ENCODE measurements at regions not wholly inside any gene's neighbourhood (a gene's known extent, or its start where the extent isn't known, plus 50 kb on each side); places are given as distances from the start of the nearest gene placed in this dataset.
"Not testable (repeated sequence)": the region's sequence is repeated elsewhere in the genome, so short reads cannot be mapped to it uniquely, and the experiment has no call there.

DNA sequence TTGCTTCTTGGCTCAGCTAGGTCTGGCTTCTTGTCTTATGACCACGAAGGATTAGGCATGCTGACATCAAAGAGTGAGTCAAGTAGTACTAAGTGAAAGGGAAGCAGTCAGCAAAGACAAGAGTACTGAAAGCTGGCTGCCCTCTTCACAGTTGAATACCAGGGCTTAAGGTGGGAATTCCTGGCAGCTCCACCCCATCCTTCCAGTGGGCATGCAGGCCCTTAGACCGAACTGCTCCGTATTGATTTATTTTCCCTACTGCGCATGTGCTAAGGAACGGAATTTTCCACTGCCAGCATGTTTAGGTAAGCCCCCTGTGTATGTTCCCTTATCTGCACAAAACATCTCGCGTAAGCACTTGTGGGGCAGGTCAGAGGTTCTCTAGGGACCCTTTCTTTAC, 2320.1 kb downstream of the ARAP2 start:
- DNase-seq, result no peak

DNA sequence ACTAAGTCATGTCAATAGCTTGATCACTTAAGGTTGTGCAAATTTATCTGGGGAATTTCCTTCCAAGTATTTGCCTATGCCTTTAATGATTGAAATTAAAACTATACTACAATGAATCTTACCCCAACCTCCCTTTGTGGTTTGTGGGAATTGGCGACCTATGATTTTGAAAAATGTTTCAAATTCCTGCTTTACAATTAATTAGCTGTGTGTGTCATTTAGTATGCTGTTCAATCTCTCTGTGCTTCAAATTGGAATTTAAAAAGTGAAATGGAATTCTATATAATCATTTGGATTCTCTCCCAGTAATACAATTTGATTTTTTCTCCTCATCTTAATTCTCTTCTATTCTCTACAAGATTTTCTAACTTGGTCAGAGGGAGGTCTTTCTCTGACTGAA, 2319.5 kb downstream of the ARAP2 start:
- DNase-seq, result no peak

DNA sequence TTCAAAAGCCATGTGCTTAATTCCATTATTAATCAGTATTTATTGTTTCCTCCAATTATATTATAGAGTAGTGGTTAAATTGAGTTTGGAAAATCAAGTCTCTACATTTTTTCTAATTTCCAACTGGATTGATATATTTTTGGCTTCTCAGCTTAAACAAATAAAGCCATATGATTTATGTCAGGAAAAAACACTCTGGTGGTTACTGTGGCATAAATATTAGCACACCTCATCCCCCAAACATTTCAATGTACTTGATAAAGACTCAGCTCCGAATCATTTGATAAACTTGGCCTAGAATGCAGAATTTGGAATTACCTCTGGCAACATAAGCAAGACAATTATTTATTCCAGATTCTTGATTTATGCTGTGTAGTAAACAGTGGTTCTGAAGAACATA, 2313.8 kb downstream of the ARAP2 start:
- no peak for DNase-seq

DNA sequence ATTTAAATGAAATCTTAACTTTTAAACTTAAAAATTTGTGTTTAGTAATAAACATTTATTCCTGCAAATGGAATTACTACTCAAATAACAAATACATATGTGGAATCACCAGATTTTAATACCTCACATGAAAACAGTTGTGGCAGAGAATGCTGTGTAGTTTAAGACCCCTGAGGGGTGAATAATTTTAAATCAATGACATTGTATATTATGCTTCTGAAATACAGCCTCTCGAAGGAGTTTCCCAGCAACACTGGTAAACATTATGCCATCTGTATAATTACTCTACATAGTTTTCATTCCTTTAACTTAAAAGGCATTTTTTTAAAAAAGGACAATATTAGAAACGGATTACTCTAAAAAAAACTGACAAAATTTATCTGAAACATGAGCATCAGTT, 2313.3 kb downstream of the ARAP2 start:
- no peak for DNase-seq

DNA sequence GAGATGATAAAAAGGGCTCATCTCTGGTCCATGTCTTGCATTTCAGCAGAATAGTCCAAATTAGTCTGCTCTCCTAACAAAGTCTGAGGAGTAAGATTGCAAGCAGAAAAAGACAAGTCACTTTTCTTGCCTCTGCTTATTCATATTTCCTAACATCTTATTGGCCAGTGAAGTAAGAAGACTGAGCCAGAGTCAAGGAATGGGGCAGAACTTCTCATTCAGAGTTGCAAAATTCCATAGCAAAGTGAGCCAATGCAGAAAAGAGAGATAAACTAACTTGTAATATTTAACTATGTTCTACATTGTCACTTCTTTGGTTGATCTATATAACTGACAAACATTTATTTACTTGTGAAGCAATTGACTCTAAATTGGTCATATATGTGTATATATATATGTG, 2304.0 kb downstream of the ARAP2 start:
- DNase-seq, result no peak

DNA sequence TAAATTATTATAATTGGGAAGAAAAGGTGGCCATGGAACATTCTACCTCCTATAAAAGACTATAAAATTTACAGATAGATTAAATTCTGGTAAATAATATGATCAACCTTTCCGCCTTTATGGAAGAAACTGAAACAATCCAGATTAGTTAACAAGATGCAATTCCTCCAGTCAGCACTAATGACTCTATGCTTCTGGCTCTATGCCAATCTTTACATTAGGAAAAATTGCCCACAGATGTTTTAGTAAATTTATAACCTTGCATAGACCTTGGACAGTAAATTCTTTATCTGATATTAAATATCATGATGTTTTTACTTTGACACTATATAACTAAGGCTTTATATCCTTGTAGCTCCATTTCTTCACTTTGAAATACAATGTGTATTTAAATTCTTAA, 2302.5 kb downstream of the ARAP2 start:
- no peak for DNase-seq

DNA sequence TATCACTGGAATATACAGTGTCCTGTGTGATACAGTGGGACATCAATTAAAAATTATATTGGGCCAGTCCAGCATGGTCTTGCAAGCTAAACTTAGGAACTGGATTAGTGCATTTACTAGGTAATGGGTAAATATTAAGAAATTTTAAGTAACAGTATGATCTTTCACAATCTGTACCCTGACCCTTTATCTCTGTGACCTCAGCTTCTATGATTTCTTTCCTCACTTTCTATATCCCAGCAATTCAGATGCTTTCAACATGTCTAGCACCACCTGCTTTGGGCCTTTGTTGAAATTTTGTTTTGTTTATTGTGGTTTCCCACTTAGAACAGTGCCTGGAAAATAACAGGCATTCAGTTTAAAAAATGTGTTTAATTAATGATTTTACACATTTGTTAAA, 2295.4 kb downstream of the ARAP2 start:
- DNase-seq, result no peak

DNA sequence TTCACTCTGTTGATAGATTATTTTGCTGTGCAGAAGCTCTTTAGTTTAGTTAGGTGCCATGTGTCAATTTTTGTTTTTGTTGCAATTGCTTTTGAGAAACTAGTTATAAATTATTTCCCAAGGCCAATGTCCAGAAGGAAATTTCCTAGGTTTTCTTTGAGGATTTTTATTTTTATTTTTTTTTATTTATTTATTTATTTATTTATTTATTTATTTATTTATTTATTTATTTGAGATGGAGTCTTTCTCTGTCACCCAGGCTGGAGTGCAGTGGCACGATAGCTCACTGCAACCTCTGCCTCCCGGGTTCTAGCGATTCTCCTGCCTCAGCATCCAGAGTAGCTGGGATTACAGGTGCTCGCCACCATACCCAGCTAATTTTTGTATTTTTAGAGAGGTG, 2290.5 kb downstream of the ARAP2 start:
- not testable (repeated sequence) for DNase-seq

DNA sequence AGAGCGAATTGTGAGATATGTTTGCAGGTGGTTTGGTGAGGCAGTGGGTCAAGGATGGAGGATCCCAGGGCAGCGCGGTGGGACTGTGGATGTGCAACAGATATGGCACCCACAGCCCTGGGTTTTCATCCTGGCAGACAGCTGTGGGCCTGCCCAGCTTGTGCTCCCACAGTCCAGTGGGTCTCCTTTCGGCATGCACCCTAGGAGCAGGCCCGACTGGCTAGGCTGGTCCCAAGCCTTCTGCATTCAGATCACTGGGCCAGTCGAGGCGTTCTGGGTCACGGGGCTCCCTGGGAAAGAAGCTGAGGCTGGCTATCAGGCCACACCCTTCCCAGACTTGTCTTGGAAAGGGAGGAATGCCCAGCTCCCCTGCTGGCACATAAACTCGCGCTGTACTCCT, 2289.6 kb downstream of the ARAP2 start:
- DNase-seq, result no peak

DNA sequence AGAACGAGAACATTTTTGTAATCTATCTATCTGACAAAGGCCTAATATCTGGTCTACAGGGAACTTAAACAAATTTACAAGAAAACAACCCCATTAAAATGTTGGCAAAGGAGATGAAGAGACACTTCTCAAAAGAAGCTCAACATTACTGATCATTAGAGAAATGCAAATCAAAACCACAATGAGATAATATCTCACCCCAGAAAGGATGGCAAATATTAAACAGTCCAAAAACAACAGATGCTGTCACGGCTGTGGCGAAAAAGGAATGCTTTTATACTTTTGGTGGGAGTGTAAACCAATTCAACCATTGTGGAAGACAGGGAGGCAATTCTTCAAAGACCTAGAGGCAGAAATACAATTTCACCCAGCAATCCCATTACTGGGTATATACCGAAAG, 2284.8 kb downstream of the ARAP2 start:
- no peak for DNase-seq

DNA sequence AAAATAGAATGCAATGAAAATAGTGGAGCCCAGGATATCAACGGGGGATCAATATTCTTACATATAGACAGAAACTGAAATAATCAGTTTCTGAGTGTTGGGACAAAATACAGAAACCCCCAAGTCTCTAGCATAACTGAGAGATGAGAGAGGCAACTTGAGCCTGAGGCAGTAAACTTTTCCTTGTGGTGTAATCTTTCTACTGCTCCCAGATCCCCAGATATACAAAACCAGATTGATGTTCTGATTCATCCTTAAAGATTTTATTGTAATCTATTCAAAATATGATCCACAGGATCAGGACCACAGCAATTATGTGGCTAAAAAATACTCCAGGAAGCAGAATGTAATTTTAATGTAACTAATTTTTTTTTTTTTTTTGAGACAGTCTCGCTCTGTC, 2282.6 kb downstream of the ARAP2 start:
- no peak for DNase-seq

DNA sequence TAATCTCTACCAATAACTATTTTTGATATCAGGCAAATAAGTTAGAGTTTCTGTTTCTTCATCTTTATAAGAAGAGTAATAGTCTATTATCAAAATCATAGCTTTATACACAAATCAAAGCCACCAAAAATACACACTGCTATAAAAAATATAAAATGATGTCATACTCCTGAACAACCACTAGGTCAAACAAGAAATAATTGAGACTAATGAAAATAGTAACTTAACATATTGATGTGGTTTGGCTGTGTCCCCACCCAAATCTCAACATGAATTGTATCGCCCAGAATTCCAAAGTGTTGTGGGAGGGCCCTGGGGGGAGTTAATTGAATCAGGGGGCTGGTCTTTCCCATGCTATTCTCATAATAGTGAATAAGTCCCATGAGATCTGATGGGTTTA, 2277.5 kb downstream of the ARAP2 start:
- no peak for DNase-seq

DNA sequence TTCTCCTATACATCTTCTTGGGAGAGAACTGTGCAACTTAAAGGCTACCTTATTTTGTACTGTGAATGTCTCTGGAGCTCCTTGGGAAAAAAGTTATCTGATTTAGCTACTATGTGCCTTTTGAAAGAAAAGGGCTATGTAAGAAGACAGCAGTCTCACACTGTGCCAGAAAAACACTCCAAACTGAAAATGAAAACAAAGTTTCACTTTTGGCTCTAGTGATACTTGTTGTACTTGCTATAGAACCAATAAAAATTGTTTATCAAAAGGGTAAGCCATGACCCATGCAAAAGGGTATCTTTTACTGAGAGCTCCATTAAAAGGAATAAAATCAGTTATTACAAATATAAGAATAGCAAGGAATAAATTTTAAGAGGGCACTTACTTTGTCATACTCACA, 2270.0 kb downstream of the ARAP2 start:
- DNase-seq, result no peak

DNA sequence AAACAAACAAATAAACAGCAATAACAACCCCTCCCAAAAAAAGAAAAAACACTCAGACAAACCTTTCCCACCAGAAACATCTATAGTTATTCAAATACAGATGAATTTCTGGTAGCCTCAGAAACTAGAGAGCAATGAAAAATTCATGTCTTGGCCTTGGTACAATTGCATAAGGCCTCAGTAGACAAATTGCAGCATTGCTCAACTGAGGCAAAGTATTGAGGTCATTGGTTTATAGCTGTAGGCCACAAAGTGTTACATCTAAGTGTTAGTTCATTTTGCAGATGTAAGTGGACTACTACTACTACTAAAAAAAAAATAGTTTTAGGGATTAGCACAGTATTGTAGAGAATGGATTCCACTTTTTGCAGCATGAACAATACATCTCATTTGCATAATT, 2268.3 kb downstream of the ARAP2 start:
- DNase-seq, result no peak

DNA sequence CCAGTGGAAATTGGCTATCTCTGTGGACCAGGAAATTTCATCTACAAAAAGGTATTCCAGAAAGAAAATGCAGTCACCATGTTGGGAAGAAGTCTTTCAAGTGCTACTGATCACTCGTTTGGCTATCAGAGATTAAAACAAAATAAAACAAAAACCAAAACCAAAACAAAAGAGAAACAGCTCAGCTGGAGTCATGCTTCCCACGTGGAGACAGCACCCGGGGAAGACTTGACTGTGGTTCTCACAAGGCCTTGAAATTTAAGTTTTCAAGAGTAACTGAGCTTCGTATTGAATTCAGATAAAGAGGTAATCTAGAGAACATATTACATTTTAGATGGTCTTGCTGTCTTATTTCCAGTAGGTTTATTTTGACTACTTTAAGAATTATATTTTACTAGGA, 2264.5 kb downstream of the ARAP2 start:
- DNase-seq, result not testable (repeated sequence)

DNA sequence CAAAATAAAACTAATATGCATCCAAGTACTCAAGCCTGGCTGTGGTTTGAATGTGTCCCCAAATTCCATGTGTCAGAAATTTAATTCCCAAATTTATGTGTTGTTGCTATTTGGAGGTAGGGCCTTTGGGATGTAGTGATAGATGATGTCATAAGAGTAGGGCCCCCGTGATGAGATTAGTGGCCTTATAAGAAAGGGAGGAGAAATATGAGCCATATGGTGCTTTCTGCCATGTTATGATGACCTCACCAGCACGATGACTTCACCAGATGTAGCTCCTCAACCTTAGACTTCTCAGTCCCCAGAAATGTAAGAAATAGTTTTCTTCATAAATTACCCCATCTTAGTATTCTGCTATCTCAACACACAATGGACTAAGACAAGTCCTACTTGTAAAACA, 2264.0 kb downstream of the ARAP2 start:
- no peak for DNase-seq

DNA sequence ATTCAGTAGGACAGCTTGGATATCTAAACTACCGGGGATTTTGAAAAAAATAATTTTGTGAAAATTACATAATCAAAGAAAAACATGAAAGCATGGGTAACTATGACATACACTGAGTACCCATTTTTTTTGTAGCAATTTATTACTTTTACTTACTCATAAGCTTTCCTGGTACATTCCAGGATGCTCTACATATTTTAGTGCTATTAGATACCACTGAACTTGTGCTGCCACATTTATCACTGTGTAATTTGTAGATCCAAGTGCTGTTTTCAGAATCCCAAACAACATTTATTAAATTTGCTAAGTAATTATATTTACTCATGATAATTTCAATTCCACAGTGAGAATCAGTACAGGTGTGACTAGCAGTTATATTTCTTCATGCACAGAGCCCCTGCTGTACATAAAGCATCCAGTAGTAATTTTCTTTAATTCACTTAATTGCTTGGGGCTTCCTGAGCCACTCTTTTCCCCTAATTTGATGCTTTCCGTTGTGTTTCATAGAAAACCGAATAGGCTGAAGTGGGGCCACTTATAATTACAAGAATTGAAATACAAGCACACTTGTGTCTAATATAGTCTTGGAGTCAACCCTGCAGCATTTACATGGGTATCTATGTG, 2254.4 kb downstream of the ARAP2 start:
- DNase-seq, result no peak

DNA sequence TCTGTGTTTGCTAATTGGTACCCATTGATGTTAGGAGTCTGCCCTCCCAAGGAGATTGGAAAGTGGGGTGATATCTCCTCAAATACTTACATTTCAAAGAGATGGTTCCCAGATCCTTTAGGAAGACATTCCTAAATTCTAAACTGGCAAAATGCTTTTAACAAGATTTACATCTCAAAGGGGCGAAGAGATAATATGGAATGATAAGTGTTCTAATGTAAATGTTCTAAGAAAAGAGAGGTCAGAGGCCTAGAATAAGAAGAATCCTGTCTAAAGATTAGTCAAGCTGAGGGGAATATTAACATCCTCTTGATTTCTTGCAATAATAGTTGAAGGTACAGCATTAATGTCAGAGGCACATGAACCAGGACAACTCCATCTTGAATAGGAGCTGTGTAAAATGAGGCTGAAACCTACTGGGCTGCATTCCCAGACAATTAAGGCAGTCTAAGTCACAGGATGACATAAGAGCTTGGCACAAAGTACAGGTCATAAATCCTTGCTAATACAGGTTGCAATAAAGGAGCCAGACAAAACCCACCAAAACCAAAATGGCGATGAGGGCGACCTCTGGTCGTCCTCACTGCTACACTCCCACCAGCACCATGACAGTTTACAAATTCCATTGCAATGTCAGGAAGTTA, 2248.1 kb downstream of the ARAP2 start:
- no peak for DNase-seq

DNA sequence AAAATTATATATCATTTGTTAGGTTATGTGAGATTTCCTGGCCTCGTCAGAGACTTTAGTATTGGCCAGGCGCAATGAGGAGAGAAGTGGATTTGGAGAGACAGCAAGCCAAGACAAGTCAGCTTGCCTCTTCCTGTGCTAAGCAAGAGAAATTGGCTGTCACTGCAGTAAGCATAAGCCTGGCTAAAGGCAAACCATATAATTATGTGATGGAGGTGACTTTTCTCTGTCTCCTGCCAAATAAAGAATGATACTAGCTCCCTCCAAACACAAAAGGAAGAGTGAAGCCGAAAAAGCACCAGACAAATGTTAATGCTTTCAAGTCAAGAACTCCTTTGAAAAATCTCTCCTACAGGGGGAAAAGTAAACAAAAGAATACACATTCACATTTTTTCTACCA, 2246.0 kb downstream of the ARAP2 start:
- DNase-seq, result no peak

DNA sequence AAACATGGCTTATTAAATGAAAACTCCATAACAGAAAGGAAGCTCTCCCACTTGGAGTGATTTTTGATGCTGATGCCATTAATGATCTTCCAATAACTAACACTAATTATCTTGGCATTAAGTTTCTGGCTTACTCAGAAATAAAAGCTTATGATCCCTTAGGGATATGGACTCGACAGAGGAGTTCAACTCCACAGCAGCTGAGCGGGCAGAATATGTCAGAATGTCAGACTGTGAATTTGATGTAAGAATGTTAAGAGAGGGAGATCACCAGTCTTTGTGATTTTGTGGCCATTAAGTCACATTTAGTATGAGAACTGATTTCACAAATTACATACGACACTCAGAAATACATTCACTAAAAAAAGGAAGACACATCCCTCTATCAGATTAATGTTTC, 2244.0 kb downstream of the ARAP2 start:
- no peak for DNase-seq

DNA sequence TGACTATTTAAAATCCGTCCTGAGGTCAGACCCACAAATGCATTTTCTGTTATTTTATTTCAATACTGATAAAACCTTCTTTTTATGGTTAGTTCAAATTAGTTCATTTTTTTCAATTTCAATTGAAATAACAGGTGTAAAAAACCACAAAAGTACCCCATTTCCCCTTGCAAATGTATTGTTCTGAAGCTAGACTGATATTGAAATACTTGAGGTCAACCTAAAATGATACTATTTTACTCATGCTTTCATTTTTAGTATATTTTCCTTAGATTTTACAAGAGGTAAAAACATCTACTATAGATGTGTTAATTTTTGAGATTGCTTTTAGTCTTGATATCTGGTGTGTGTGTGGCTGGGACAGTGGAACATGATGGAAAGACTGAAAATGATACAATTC, 2237.8 kb downstream of the ARAP2 start:
- DNase-seq, result peak; percentile 13

DNA sequence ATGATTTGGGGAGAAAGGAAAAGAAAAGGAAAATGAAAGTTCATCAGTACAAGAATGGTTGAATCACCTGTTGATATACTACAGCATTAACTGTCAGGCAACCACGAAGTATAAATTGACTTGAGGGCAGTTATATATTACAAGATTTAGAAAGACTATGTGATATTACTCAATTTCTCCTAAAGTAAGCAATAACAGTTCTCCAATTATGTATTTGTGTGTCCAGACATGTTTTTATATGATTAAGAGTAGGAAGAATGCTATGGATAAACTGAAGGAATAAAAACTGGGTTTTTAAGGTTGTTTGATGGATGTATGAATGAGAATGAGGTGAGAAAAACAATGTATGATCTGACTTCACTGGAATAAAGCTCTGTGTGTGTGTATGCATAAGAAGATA, 2234.4 kb downstream of the ARAP2 start:
- no peak for DNase-seq

DNA sequence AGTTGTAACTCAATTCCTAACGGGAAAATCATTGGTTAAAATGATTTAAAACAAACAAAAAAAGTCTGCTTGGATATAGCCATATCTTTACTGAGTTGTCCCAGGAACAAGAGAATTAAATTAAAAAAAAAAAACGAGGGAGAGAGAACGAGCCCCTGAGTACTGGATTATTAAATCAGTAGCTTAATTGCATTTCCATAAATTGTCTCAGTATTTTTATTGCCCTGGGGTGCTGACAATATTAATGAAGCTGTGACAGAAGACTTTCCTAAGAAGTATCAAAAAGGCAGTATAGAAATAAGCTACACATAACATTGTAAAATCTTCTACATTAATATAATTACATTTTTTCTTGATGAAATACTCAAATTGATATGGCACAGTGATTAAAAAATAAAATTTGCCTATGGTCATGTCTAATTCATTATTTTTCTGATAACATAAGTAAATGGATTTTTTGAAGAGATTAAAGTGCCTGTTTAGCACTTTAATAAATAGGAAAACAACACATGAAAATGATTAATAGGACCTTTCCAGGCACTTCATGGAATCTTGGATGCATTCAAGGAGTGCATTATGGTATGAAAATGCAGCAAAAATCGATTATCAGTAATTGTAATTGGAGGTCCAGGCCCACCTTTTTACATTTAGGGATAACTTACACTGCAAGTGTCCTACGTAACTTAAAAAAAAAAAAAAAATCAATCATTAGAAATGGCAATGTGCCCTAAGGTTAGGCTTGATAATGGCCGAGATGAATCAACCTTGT, 2233.4 kb downstream of the ARAP2 start:
- DNase-seq, result no peak

DNA sequence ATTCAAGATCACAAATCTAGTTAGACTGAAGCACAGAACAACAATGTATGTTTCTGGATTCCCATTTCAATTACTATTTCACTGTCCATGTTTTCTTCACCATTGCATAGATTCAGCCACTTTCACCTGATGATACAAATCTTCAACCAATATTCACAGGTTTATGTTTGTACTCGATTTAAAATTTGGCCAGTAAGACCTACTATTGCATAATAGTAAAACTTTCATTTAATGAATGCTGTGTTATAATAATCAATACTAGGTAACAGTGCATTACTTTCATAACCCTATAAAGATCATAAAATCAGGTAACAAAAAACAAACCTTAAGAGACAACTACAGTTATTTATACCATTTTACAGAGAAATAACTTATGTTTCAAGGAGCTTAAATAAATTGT, 2209.1 kb downstream of the ARAP2 start:
- no peak for DNase-seq

DNA sequence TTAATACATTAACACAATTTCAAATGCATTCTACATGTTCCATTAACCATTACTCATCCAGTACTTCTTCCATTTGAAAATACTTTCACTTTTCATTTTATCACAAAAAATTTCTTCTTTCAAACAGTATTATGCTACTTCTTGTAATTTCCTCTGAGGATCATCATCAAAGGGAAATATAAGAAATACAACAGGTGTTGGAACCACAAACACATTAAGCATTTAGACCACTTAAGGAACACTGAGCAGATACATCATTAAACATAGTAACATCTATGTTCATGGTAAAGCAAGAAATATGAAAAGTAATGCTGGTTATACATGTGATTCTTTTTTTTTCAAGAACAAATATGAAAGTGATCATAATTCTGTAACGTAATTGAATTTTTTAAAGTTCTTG, 2207.0 kb downstream of the ARAP2 start:
- DNase-seq, result no peak

All from activated CD4-positive, alpha-beta T cell treated with anti-CD3 and anti-CD28 coated beads, Interleukin-10, Interleukin-2, amounts not matched to agents 100 ng/mL and 50 ng/mL, durations not matched to agents 16 hours and 8 hours (primary cell).